Loucy (cell line): ENCODE measurements at regions not wholly inside any gene's neighbourhood (a gene's known extent, or its start where the extent isn't known, plus 50 kb on each side); places are given as distances from the start of the nearest gene placed in this dataset.

Experiments
- H2AFZ ChIP-seq: fragments of 200-600 bp; sonication (generic); 2 replicates; pipeline ENCODE4 v1.6.0; 2016; ENCODE audit warnings: antibody characterized with exemption, mild to moderate bottlenecking, low read length, moderate library complexity
- H3F3A ChIP-seq: fragments of 200-600 bp; 2 replicates; pipeline ENCODE4 v1.6.0; 2016; ENCODE audit warnings: antibody characterized with exemption, low read depth, mild to moderate bottlenecking
- H3K27me3 ChIP-seq: fragments of 200-600 bp; sonication (generic); 2 replicates; pipeline ENCODE4 v1.6.1; 2014; ENCODE audit warnings: low read length, mild to moderate bottlenecking; ENCODE audit not compliant: insufficient read depth, poor library complexity, severe bottlenecking
- H3K36me3 ChIP-seq: fragments of 200-600 bp; sonication (generic); 2 replicates; pipeline ENCODE4 v1.6.1; 2016; ENCODE audit warnings: low read length; ENCODE audit not compliant: insufficient read depth
- H3K4me1 ChIP-seq: fragments of 200-600 bp; sonication (generic); 2 replicates; pipeline ENCODE4 v1.5.1; 2014; ENCODE audit warnings: low read length, mild to moderate bottlenecking; ENCODE audit not compliant: insufficient read depth, poor library complexity, severe bottlenecking
- H3K4me2 ChIP-seq: fragments of 200-600 bp; sonication (generic); 2 replicates; pipeline ENCODE4 v1.6.0; 2014; ENCODE audit warnings: antibody characterized with exemption, low read length, low read depth, mild to moderate bottlenecking; ENCODE audit not compliant: poor library complexity, severe bottlenecking
- H3K4me3 ChIP-seq: fragments of 200-600 bp; sonication (generic); 2 replicates; pipeline ENCODE4 v1.5.1; 2014; ENCODE audit warnings: low read length, mild to moderate bottlenecking, mixed read lengths; ENCODE audit not compliant: poor library complexity, severe bottlenecking
- H3K79me2 ChIP-seq: fragments of 200-600 bp; sonication (generic); 2 replicates; pipeline ENCODE4 v1.6.1; 2014; ENCODE audit warnings: low read length; ENCODE audit not compliant: insufficient read depth
- H3K9ac ChIP-seq: fragments of 200-600 bp; sonication (generic); 2 replicates; pipeline ENCODE4 v1.6.0; 2014; ENCODE audit warnings: mild to moderate bottlenecking, low read depth, low read length, moderate library complexity; ENCODE audit not compliant: poor library complexity, severe bottlenecking
- H3K9me2 ChIP-seq: fragments of 200-600 bp; sonication (generic); replicated peaks from 2 replicates; pipeline ENCODE4 v1.6.1; 2016; ENCODE audit warnings: low read depth, low read length, mixed read lengths
- H3K9me3 ChIP-seq: fragments of 200-600 bp; sonication (generic); 2 replicates; pipeline ENCODE4 v1.6.1; 2014; ENCODE audit warnings: mild to moderate bottlenecking, antibody characterized with exemption, low read length, low read depth; ENCODE audit not compliant: insufficient read depth
- H4K20me1 ChIP-seq: fragments of 200-600 bp; sonication (generic); 2 replicates; pipeline ENCODE4 v1.6.0; 2014; ENCODE audit warnings: antibody characterized with exemption, low read length, mild to moderate bottlenecking; ENCODE audit not compliant: insufficient read depth, poor library complexity, severe bottlenecking
- EZH2phosphoT487 ChIP-seq: fragments of 200-600 bp; IDR thresholded peaks from 2 replicates; pipeline ENCODE4 v1.6.1; 2018; ENCODE audit warnings: antibody characterized with exemption, mild to moderate bottlenecking, moderate library complexity, borderline replicate concordance
- TF ChIP-seq, protein P1 (sequence below): fragments of 200-600 bp; sonication (generic); conservative IDR thresholded peaks from 2 replicates; pipeline ENCODE4 v1.5.1; 2014; ENCODE audit warnings: mild to moderate bottlenecking, antibody characterized with exemption, low read length

DNA sequence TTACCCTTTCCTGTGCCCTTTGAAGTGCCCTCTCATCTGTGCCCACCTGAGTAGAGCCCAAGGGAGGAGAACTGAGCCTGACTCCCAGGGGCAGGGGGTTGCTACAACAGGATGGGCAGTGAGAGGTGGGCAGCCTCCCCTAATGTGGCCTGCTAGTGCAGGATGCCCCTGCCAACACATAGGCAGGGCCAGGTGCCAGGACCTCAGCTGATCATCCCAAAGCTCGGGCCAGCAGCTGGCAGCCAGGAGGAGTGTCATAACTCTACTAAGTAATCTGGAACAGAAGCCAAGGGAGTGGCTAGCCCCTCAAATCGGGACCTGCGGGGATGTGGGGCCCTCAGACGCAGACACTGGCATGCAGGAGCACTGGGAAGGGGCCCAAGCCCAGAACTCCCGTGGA, 208.8 kb upstream of the RAB4A start:
- Histone ChIP-seq H3K4me1 (peaks cover 17% of the 10 kb centered on the region), H3F3A (no peaks in the 10 kb centered on the region), H3K4me3 (no peak overlapping the region), H3K79me2 (no peaks in the 10 kb centered on the region), H3K4me2 (no peak overlapping the region), H3K36me3 (no peaks in the 10 kb centered on the region), H2AFZ (no peak overlapping the region), H3K27me3 (no peaks in the 10 kb centered on the region), H3K9ac (no peak overlapping the region), H4K20me1 (no peaks in the 10 kb centered on the region), H3K9me2 (no peaks in the 10 kb centered on the region), H3K9me3 (no peaks in the 10 kb centered on the region)
- TF ChIP-seq, protein P1, sequence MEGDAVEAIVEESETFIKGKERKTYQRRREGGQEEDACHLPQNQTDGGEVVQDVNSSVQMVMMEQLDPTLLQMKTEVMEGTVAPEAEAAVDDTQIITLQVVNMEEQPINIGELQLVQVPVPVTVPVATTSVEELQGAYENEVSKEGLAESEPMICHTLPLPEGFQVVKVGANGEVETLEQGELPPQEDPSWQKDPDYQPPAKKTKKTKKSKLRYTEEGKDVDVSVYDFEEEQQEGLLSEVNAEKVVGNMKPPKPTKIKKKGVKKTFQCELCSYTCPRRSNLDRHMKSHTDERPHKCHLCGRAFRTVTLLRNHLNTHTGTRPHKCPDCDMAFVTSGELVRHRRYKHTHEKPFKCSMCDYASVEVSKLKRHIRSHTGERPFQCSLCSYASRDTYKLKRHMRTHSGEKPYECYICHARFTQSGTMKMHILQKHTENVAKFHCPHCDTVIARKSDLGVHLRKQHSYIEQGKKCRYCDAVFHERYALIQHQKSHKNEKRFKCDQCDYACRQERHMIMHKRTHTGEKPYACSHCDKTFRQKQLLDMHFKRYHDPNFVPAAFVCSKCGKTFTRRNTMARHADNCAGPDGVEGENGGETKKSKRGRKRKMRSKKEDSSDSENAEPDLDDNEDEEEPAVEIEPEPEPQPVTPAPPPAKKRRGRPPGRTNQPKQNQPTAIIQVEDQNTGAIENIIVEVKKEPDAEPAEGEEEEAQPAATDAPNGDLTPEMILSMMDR = no peak
- TF ChIP-seq EZH2phosphoT487 = no peak

DNA sequence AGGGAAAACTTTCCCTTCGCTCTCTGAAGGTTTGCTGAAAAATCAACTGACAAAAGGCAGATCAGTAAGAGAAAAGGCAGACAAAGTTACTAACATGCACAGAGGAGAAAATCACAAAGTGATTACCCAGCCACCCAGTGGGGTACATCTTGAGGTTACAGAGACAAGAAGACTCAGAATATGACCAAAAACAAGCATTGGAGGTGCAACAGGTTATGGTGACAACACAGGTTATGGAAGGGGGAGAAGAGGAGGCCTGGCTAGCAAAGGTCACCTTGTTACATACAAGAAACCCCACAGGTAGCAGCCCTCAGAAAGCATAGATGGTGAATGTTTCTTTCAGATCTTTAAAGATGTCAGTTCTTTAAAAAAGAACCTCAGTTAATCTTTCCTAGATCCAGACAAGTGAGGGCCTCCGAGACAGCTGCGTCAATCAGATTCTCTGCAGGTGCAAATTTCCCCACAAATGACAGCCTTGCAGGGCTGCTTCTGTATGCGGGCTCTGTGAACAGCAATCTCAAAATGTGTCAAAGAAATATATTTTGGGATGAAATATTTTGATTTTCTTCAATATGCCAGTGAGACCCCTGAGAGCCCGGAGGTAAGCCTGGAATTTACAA, 207.6 kb upstream of the RAB4A start:
- Histone ChIP-seq H3K4me1 (peaks cover 10% of the 10 kb centered on the region), H3F3A (no peaks in the 10 kb centered on the region), H3K79me2 (no peaks in the 10 kb centered on the region), H3K36me3 (no peaks in the 10 kb centered on the region), H3K27me3 (no peaks in the 10 kb centered on the region), H3K9ac (no peak overlapping the region), H3K4me2 (no peak overlapping the region), H2AFZ (no peak overlapping the region), H3K9me2 (no peaks in the 10 kb centered on the region), H3K9me3 (no peaks in the 10 kb centered on the region), H4K20me1 (no peaks in the 10 kb centered on the region), H3K4me3 (no peak overlapping the region)
- TF ChIP-seq, protein P1 = no peak
- no peak for TF ChIP-seq EZH2phosphoT487

DNA sequence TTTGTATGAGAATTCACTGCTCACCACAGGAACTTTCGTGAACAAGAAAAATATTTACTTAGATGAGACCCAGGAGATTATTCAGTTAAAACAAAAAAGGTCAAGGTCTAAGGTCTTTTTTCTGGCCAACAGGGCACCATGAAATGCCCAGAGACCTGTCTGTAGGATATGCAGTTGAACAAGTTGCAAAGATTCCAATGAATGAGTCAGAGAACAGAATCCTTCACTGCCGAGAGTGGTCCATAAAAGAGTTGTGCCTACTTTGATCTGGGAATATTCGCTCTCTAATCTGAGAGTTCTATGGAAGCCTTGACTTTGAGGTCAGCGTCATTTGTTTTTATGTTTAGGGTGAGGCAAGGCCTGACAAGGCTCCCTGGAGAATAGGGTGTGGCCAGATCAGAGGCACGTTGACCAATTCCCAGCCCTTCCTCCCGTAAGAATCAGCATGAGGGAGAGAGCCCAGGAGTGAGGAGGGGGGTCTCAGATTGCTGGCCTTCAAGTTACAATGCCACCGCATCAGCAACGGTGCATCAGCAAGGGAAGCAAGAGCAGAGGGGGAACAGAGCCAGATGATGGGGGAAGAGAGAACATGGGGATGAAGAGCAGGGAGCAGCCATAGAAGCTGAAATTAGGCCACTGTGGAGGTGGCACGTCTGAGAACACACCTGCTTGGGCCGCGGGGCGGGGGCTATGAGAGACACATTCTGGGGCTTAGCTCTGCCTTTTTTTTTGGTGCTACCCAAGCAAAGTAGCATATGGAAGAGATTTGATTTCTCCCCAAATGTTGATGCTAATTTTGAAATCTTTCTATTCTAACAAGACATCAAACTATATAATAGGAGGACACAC, 206.4 kb upstream of the RAB4A start:
- no peak overlapping the region for H3K9ac ChIP-seq
- H3K27me3 ChIP-seq = no peaks in the 10 kb centered on the region
- no peaks in the 10 kb centered on the region for H3F3A ChIP-seq
- H3K4me2 ChIP-seq = no peak overlapping the region
- H3K9me3 ChIP-seq = no peaks in the 10 kb centered on the region
- H2AFZ ChIP-seq = no peak overlapping the region
- no peak for TF ChIP-seq EZH2phosphoT487
- TF ChIP-seq, protein P1 = no peak
- H3K79me2 ChIP-seq = no peaks in the 10 kb centered on the region
- no peaks in the 10 kb centered on the region for H3K36me3 ChIP-seq
- no peaks in the 10 kb centered on the region for H3K9me2 ChIP-seq
- H3K4me3 ChIP-seq = no peak overlapping the region
- peaks cover 14% of the 10 kb centered on the region for H3K4me1 ChIP-seq
- no peaks in the 10 kb centered on the region for H4K20me1 ChIP-seq
